Naive B cell (primary cell): ENCODE measurements at regions not wholly inside any gene's neighbourhood (a gene's known extent, or its start where the extent isn't known, plus 50 kb on each side); places are given as distances from the start of the nearest gene placed in this dataset.

Experiments
- ATAC-seq, 2 donors: fragments of 150-1000 bp; cut with Tn5 transposase; 2 replicates each; pipeline ENCODE4 v1.10.0; 2021; ENCODE audit warnings: low read depth in 2 of 2, mild to moderate bottlenecking in 2 of 2, moderate library complexity in 2 of 2
- DNase-seq: peaks from one replicate; pipeline ENCODE4 v3.0.0; 2022
- H3K27ac Mint-ChIP-seq, 6 donors: one replicate each; pipeline ENCODE4 v1.8.0; 2020 to 2022; ENCODE audit warnings: mild to moderate bottlenecking in 6 of 6, mixed read lengths in 6 of 6, moderate library complexity in 5 of 6, inconsistent platforms in 2 of 6
- H3K27me3 Mint-ChIP-seq, 3 donors: one replicate each; pipeline ENCODE4 v1.8.0; 2021 to 2022; ENCODE audit warnings: mixed read lengths in 3 of 3, mild to moderate bottlenecking in 1 of 3
- H3K36me3 Mint-ChIP-seq, 2 donors: one replicate each; pipeline ENCODE4 v1.8.0; 2020 to 2022; ENCODE audit warnings: mixed read lengths in 2 of 2, inconsistent platforms in 1 of 2, mild to moderate bottlenecking in 1 of 2
- H3K4me1 Mint-ChIP-seq, 3 donors: one replicate each; pipeline ENCODE4 v1.8.0; 2020 to 2022; ENCODE audit warnings: mixed read lengths in 3 of 3, inconsistent platforms in 1 of 3, mild to moderate bottlenecking in 1 of 3, moderate library complexity in 1 of 3
- H3K4me3 Mint-ChIP-seq, 8 donors: one replicate each; pipeline ENCODE4 v1.8.0; 2020 to 2022; ENCODE audit warnings: mild to moderate bottlenecking in 8 of 8, mixed read lengths in 8 of 8, moderate library complexity in 8 of 8, inconsistent platforms in 2 of 8
- H3K9me3 Mint-ChIP-seq, 7 donors: one replicate each; pipeline ENCODE4 v1.8.0; 2020 to 2022; ENCODE audit warnings: mixed read lengths in 7 of 7, mild to moderate bottlenecking in 5 of 7, inconsistent platforms in 2 of 7, moderate library complexity in 1 of 7

- Mint-ChIP-seq H3K4me1 (no peaks in the 10 kb centered on the region), H3K36me3 (peaks cover 0 to 15% of the 10 kb centered on the region in 2 donors), H3K27ac (no peak overlapping the region), H3K4me3 (no peak overlapping the region), H3K9me3 (peaks cover 6 to 19% (median 11%) of the 10 kb centered on the region in 7 donors), H3K27me3 (peaks cover 10 to 19% (median 17%) of the 10 kb centered on the region in 3 donors)
- DNase-seq (no peak), ATAC-seq (no peak)
Measured at GRCh38 chr15:91678003-91678402, 175.5 kb upstream of the SLCO3A1 start.

GRCh38 chr15:91679447-91679846 lies 174.1 kb upstream of the SLCO3A1 start:
- DNase-seq, result no peak
- Mint-ChIP-seq H3K4me1 (no peaks in the 10 kb centered on the region), H3K27me3 (peaks cover 14 to 25% (median 17%) of the 10 kb centered on the region in 3 donors), H3K36me3 (peaks cover 0 to 9% of the 10 kb centered on the region in 2 donors), H3K4me3 (no peak overlapping the region), H3K9me3 (peaks cover 3 to 8% (median 7%) of the 10 kb centered on the region in 7 donors), H3K27ac (no peak overlapping the region)
- no peak for ATAC-seq

- peaks cover 2 to 9% (median 5%) of the 10 kb centered on the region in 7 donors for H3K9me3 Mint-ChIP-seq
- DNase-seq (no peak), ATAC-seq (no peak)
- H3K27ac Mint-ChIP-seq, result no peak overlapping the region
- no peak overlapping the region for H3K4me3 Mint-ChIP-seq
- H3K36me3 Mint-ChIP-seq, result no peaks in the 10 kb centered on the region
- peaks cover 14 to 19% (median 17%) of the 10 kb centered on the region in 3 donors for H3K27me3 Mint-ChIP-seq
- no peaks in the 10 kb centered on the region for H3K4me1 Mint-ChIP-seq
Measured at GRCh38 chr15:91685436-91685835, 168.1 kb upstream of the SLCO3A1 start.

- DNase-seq, result no peak
- peaks cover 0 to 5% (median 0%) of the 10 kb centered on the region in 3 donors for H3K27me3 Mint-ChIP-seq
- no peak for ATAC-seq
- H3K4me3 Mint-ChIP-seq, result no peak overlapping the region
- no peaks in the 10 kb centered on the region for H3K4me1 Mint-ChIP-seq
- no peaks in the 10 kb centered on the region for H3K36me3 Mint-ChIP-seq
- peaks cover 3 to 9% (median 4%) of the 10 kb centered on the region in 7 donors for H3K9me3 Mint-ChIP-seq
- no peak overlapping the region for H3K27ac Mint-ChIP-seq
Measured at GRCh38 chr15:91688811-91689210, 164.7 kb upstream of the SLCO3A1 start.

GRCh38 chr15:91689377-91689776 lies 164.1 kb upstream of the SLCO3A1 start:
- ATAC-seq, result no peak
- no peak overlapping the region for H3K27ac Mint-ChIP-seq
- no peaks in the 10 kb centered on the region for H3K36me3 Mint-ChIP-seq
- no peak for DNase-seq
- H3K9me3 Mint-ChIP-seq, result peaks cover 3 to 9% (median 4%) of the 10 kb centered on the region in 7 donors
- H3K27me3 Mint-ChIP-seq, result no peaks in the 10 kb centered on the region
- no peaks in the 10 kb centered on the region for H3K4me1 Mint-ChIP-seq
- H3K4me3 Mint-ChIP-seq, result no peak overlapping the region

GRCh38 chr15:91692596-91692995 lies 160.9 kb upstream of the SLCO3A1 start:
- H3K27ac Mint-ChIP-seq, result no peak overlapping the region
- H3K27me3 Mint-ChIP-seq, result no peaks in the 10 kb centered on the region
- no peaks in the 10 kb centered on the region for H3K4me1 Mint-ChIP-seq
- DNase-seq (no peak), ATAC-seq (no peak)
- no peaks in the 10 kb centered on the region for H3K36me3 Mint-ChIP-seq
- H3K9me3 Mint-ChIP-seq, result peaks cover 0 to 7% (median 4%) of the 10 kb centered on the region in 7 donors
- no peak overlapping the region for H3K4me3 Mint-ChIP-seq

- H3K4me1 Mint-ChIP-seq, result no peaks in the 10 kb centered on the region
- no peak overlapping the region for H3K27ac Mint-ChIP-seq
- H3K4me3 Mint-ChIP-seq, result no peak overlapping the region
- peaks cover 0 to 1% (median 0%) of the 10 kb centered on the region in 7 donors for H3K9me3 Mint-ChIP-seq
- H3K36me3 Mint-ChIP-seq, result no peaks in the 10 kb centered on the region
- no peak for DNase-seq
- no peaks in the 10 kb centered on the region for H3K27me3 Mint-ChIP-seq
- ATAC-seq, result no peak
Measured at GRCh38 chr15:91694131-91694830, 159.2 kb upstream of the SLCO3A1 start.

- no peaks in the 10 kb centered on the region for H3K27me3 Mint-ChIP-seq
- no peak overlapping the region for H3K4me3 Mint-ChIP-seq
- DNase-seq, result no peak
- H3K4me1 Mint-ChIP-seq, result no peaks in the 10 kb centered on the region
- no peak overlapping the region for H3K27ac Mint-ChIP-seq
- ATAC-seq, result no peak
- peaks cover 0 to 1% (median 0%) of the 10 kb centered on the region in 7 donors for H3K9me3 Mint-ChIP-seq
- H3K36me3 Mint-ChIP-seq, result no peaks in the 10 kb centered on the region
Measured at GRCh38 chr15:91694831-91695210, 158.7 kb upstream of the SLCO3A1 start.

- Mint-ChIP-seq H3K27me3 (no peaks in the 10 kb centered on the region), H3K27ac (no peak overlapping the region), H3K4me1 (no peaks in the 10 kb centered on the region), H3K9me3 (peaks cover 0 to 1% (median 0%) of the 10 kb centered on the region in 7 donors), H3K36me3 (no peaks in the 10 kb centered on the region), H3K4me3 (no peak overlapping the region)
- ATAC-seq (no peak), DNase-seq (no peak)
Measured at GRCh38 chr15:91695799-91696198, 157.7 kb upstream of the SLCO3A1 start.

GRCh38 chr15:91696981-91697380 lies 156.5 kb upstream of the SLCO3A1 start:
- DNase-seq (no peak), ATAC-seq (no peak)
- H3K36me3 Mint-ChIP-seq, result no peaks in the 10 kb centered on the region
- H3K4me3 Mint-ChIP-seq, result no peak overlapping the region
- no peaks in the 10 kb centered on the region for H3K27me3 Mint-ChIP-seq
- H3K4me1 Mint-ChIP-seq, result no peaks in the 10 kb centered on the region
- H3K9me3 Mint-ChIP-seq, result peaks cover 0 to 3% (median 0%) of the 10 kb centered on the region in 7 donors
- H3K27ac Mint-ChIP-seq, result no peak overlapping the region

- no peak for ATAC-seq
- no peak overlapping the region for H3K4me3 Mint-ChIP-seq
- DNase-seq, result no peak
- no peaks in the 10 kb centered on the region for H3K4me1 Mint-ChIP-seq
- H3K36me3 Mint-ChIP-seq, result no peaks in the 10 kb centered on the region
- H3K27me3 Mint-ChIP-seq, result no peaks in the 10 kb centered on the region
- no peak overlapping the region for H3K27ac Mint-ChIP-seq
- H3K9me3 Mint-ChIP-seq, result peaks cover 0 to 3% (median 0%) of the 10 kb centered on the region in 7 donors
Measured at GRCh38 chr15:91698241-91698640, 155.3 kb upstream of the SLCO3A1 start.

GRCh38 chr15:91699741-91700140 lies 153.8 kb upstream of the SLCO3A1 start:
- Mint-ChIP-seq H3K27me3 (no peaks in the 10 kb centered on the region), H3K27ac (no peak overlapping the region), H3K4me1 (no peaks in the 10 kb centered on the region), H3K36me3 (no peaks in the 10 kb centered on the region), H3K4me3 (no peak overlapping the region), H3K9me3 (peaks cover 0 to 3% (median 0%) of the 10 kb centered on the region in 7 donors)
- DNase-seq (no peak), ATAC-seq (no peak)

- ATAC-seq, result no peak
- Mint-ChIP-seq H3K27me3 (peaks cover 0 to 9% (median 8%) of the 10 kb centered on the region in 3 donors), H3K27ac (no peak overlapping the region), H3K4me3 (no peak overlapping the region), H3K36me3 (no peaks in the 10 kb centered on the region), H3K4me1 (no peaks in the 10 kb centered on the region), H3K9me3 (peaks cover 0 to 7% (median 4%) of the 10 kb centered on the region in 7 donors)
- DNase-seq, result no peak
Measured at GRCh38 chr15:91703274-91703673, 150.2 kb upstream of the SLCO3A1 start.

GRCh38 chr15:91704343-91704742 lies 149.2 kb upstream of the SLCO3A1 start:
- Mint-ChIP-seq H3K27me3 (peaks cover 0 to 9% (median 8%) of the 10 kb centered on the region in 3 donors), H3K9me3 (peaks cover 0 to 7% (median 6%) of the 10 kb centered on the region in 7 donors), H3K27ac (no peak overlapping the region), H3K36me3 (no peaks in the 10 kb centered on the region), H3K4me1 (no peaks in the 10 kb centered on the region), H3K4me3 (no peak overlapping the region)
- no peak for ATAC-seq
- no peak for DNase-seq
